Smooth muscle cell (in vitro differentiated cells): ENCODE measurements at regions not wholly inside any gene's neighbourhood (a gene's known extent, or its start where the extent isn't known, plus 50 kb on each side); places are given as distances from the start of the nearest gene placed in this dataset.

Source experiments
- DNase-seq: peaks from one replicate; lab custom pipeline; 2025; ENCODE audit not compliant: unreplicated experiment; lab: John Stamatoyannopoulos, UW
- H2AFZ ChIP-seq: fragments of 200-600 bp; sonication (generic); 2 replicates; pipeline ENCODE4 v1.6.0; 2016; ENCODE audit warnings: antibody characterized with exemption, low read depth, mild to moderate bottlenecking
- H3F3A ChIP-seq: fragments of 200-600 bp; sonication (generic); 2 replicates; pipeline ENCODE4 v1.6.0; 2017; ENCODE audit warnings: antibody characterized with exemption, low read depth
- H3K27ac ChIP-seq: fragments of 200-600 bp; sonication (generic); 2 replicates; pipeline ENCODE4 v1.5.1; 2016; ENCODE audit warnings: low read depth, mild to moderate bottlenecking
- H3K27me3 ChIP-seq: fragments of 200-600 bp; sonication (generic); 2 replicates; pipeline ENCODE4 v1.6.1; 2016; ENCODE audit warnings: low read depth, mild to moderate bottlenecking
- H3K36me3 ChIP-seq: fragments of 200-600 bp; sonication (generic); 2 replicates; pipeline ENCODE4 v1.5.1; 2016; ENCODE audit warnings: low read depth
- H3K4me1 ChIP-seq: fragments of 200-600 bp; sonication (generic); 2 replicates; pipeline ENCODE4 v1.5.1; 2016; ENCODE audit warnings: low read depth
- H3K4me2 ChIP-seq: fragments of 200-600 bp; sonication (generic); 2 replicates; pipeline ENCODE4 v1.6.0; 2016; ENCODE audit warnings: mild to moderate bottlenecking
- H3K4me3 ChIP-seq: fragments of 200-600 bp; sonication (generic); 2 replicates; pipeline ENCODE4 v1.5.1; 2016; ENCODE audit warnings: mild to moderate bottlenecking
- H3K79me2 ChIP-seq: fragments of 200-600 bp; sonication (generic); 2 replicates; pipeline ENCODE4 v1.6.0; 2016; ENCODE audit warnings: low read depth, mild to moderate bottlenecking
- H3K9ac ChIP-seq: fragments of 200-600 bp; sonication (generic); 2 replicates; pipeline ENCODE4 v1.6.0; 2016; ENCODE audit warnings: low read depth
- H3K9me3 ChIP-seq: fragments of 200-600 bp; sonication (generic); replicated peaks from 2 replicates; pipeline ENCODE4 v1.5.1; 2016; ENCODE audit warnings: low read depth
- H4K20me1 ChIP-seq: fragments of 200-600 bp; sonication (generic); 2 replicates; pipeline ENCODE4 v1.6.0; 2016; ENCODE audit warnings: low read depth
- WGBS: methylation state at CpG from one replicate; pipeline ENCODE4 v1.1.7; 2016; ENCODE audit warnings: low lambda C conversion rate; 5-methylcytosine and 5-hydroxymethylcytosine counted together
- TF ChIP-seq, protein P1 (sequence below): fragments of 200-600 bp; sonication (generic); IDR thresholded peaks from 2 replicates; pipeline ENCODE4 v1.5.1; 2017; ENCODE audit warnings: borderline replicate concordance, mild to moderate bottlenecking, antibody characterized with exemption; ENCODE audit not compliant: insufficient read depth, poor library complexity, severe bottlenecking

DNA sequence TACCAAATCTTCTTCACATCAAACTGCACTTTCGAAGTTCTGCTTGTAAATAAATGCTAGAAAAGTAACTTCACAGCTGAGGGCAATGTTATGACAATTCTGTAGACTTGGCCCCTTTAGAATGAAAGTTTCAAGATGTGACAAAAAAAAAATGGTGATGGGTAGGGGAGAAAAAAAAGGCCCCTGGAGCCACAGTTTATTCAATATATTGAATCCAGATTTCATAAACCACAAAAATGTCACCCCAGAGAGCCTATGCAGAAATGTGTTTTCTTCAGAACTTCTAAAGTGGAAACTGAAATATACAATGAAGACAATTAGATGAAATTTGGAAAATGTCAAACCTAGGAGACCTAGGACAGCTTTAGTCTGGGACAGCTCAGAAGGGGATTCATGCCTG lies 143.1 kb downstream of the EDN3 start:
- Histone ChIP-seq H3F3A (no peaks in the 10 kb centered on the region), H3K27ac (no peak overlapping the region), H3K27me3 (peaks cover 40% of the 10 kb centered on the region), H2AFZ (no peak overlapping the region), H3K4me3 (no peak overlapping the region), H3K36me3 (no peaks in the 10 kb centered on the region), H3K4me2 (no peak overlapping the region), H3K79me2 (no peaks in the 10 kb centered on the region), H4K20me1 (no peaks in the 10 kb centered on the region), H3K9me3 (no peaks in the 10 kb centered on the region), H3K4me1 (peaks cover 1% of the 10 kb centered on the region), H3K9ac (no peak overlapping the region)
- WGBS, result 67% methylated on average over 1 of the region's 1 CpG
- TF ChIP-seq, protein P1, sequence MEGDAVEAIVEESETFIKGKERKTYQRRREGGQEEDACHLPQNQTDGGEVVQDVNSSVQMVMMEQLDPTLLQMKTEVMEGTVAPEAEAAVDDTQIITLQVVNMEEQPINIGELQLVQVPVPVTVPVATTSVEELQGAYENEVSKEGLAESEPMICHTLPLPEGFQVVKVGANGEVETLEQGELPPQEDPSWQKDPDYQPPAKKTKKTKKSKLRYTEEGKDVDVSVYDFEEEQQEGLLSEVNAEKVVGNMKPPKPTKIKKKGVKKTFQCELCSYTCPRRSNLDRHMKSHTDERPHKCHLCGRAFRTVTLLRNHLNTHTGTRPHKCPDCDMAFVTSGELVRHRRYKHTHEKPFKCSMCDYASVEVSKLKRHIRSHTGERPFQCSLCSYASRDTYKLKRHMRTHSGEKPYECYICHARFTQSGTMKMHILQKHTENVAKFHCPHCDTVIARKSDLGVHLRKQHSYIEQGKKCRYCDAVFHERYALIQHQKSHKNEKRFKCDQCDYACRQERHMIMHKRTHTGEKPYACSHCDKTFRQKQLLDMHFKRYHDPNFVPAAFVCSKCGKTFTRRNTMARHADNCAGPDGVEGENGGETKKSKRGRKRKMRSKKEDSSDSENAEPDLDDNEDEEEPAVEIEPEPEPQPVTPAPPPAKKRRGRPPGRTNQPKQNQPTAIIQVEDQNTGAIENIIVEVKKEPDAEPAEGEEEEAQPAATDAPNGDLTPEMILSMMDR, result no peak
- no peak for DNase-seq

DNA sequence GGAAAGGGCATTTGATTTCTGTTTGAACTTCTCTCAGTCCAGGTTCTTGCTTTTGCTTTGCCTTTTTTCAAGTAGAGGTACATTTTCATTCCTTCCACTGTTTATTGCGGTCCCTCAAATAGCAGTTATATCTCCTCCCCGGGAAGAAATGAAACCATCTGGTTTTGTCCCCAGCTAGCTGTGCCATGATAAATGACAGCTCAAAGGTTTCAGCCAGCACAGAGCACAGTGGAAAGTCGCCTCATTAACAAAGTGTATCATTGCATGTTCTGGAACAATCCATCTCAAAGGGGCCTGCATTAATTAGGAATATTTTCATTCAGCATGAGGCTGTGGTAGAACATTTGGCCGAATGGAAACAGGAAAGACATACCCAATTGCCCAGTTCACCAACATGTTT lies 146.0 kb downstream of the EDN3 start:
- no peaks in the 10 kb centered on the region for H3K79me2 ChIP-seq

DNA sequence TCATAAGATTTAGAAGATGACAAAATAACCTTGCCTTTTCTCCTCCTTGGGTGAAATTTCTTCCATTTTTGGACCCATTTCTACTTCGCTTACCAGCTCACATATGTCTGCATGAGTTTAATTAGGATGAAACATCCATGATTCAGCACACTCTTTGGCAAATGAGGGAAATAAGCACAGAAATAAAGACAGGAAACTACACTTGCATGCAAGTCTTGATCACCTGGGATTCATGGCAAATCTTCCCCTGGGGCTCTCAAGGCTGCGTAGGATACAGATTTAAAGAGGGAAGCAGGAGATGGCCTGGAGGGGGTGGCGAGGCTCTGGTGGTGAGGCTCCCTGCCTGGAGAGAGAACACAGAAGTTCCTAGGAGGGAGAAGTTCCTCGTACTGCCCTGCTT lies 147.8 kb downstream of the EDN3 start:
- no peaks in the 10 kb centered on the region for H3K36me3 ChIP-seq
- H2AFZ ChIP-seq, result no peak overlapping the region
- H3K9ac ChIP-seq, result no peak overlapping the region
- peaks cover 38% of the 10 kb centered on the region for H3K27me3 ChIP-seq
- H3K27ac ChIP-seq, result no peak overlapping the region
- peaks cover under 1% of the 10 kb centered on the region for H3K4me1 ChIP-seq
- 71% methylated on average over 4 of the region's 4 CpGs for WGBS
- TF ChIP-seq, protein P1, result no peak
- no peaks in the 10 kb centered on the region for H3K9me3 ChIP-seq
- no peak for DNase-seq
- H3K79me2 ChIP-seq, result no peaks in the 10 kb centered on the region
- H3K4me2 ChIP-seq, result no peak overlapping the region
- H4K20me1 ChIP-seq, result no peaks in the 10 kb centered on the region
- H3K4me3 ChIP-seq, result no peak overlapping the region
- no peaks in the 10 kb centered on the region for H3F3A ChIP-seq

More for the DNA sequence above, 146.0 kb downstream of the EDN3 start:
- Histone ChIP-seq H3K27ac (no peak overlapping the region), H3K9me3 (no peaks in the 10 kb centered on the region), H3K9ac (no peak overlapping the region), H4K20me1 (no peaks in the 10 kb centered on the region), H3K4me3 (no peak overlapping the region), H3K36me3 (no peaks in the 10 kb centered on the region), H3K4me2 (no peak overlapping the region), H3K27me3 (peaks cover 46% of the 10 kb centered on the region), H2AFZ (no peak overlapping the region), H3F3A (no peaks in the 10 kb centered on the region), H3K4me1 (no peaks in the 10 kb centered on the region)
- TF ChIP-seq, protein P1, result no peak
- DNase-seq, result no peak
- 90% methylated on average over 4 of the region's 4 CpGs for WGBS

DNA sequence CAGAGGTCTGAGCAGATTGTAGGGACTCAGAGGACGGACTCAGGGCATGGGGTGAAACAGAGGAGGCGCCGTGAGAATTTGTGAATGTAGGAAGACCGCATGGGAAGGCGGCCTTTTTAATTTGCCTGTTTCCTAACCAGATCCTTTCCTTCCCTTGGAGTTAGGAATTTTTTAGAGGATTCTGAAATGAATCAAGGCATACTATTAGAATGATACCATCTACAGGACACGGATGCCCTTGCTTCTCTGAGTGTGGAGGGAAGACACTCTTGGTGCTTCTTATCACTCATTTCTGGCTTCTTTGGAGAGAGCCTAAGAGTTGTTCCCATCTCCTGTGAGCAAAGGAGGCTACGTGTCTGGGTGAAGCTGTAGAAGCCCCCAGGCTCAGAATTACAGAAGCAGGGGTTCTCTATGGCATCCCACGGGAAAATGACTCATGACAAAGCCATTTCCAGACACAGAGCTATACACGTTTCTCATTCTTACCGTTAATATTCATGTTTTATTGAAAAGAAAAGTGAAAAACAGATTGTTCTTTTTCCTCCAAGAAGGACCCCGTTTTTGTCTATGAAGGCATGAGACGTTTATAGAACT lies 148.5 kb downstream of the EDN3 start:
- H3K4me3 ChIP-seq, result no peak overlapping the region
- H3K79me2 ChIP-seq, result no peaks in the 10 kb centered on the region
- peaks cover 30% of the 10 kb centered on the region for H3K27me3 ChIP-seq
- no peaks in the 10 kb centered on the region for H3F3A ChIP-seq
- 67% methylated on average over 12 of the region's 12 CpGs for WGBS
- H4K20me1 ChIP-seq, result no peaks in the 10 kb centered on the region
- H3K9ac ChIP-seq, result no peak overlapping the region
- H3K36me3 ChIP-seq, result no peaks in the 10 kb centered on the region
- no peaks in the 10 kb centered on the region for H3K9me3 ChIP-seq
- peaks cover 8% of the 10 kb centered on the region for H3K4me1 ChIP-seq
- H3K27ac ChIP-seq, result no peak overlapping the region
- H3K4me2 ChIP-seq, result no peak overlapping the region
- TF ChIP-seq, protein P1, result no peak
- no peak for DNase-seq
- H2AFZ ChIP-seq, result no peak overlapping the region
